T1000 (cell line): ENCODE measurements at regions not wholly inside any gene's neighbourhood (a gene's known extent, or its start where the extent isn't known, plus 50 kb on each side); places are given as distances from the start of the nearest gene placed in this dataset.
"Not testable (repeated sequence)": the region's sequence is repeated elsewhere in the genome, so short reads cannot be mapped to it uniquely, and the experiment has no call there.

Source experiments
- DNase-seq: peaks from one replicate; lab custom pipeline; 2025; ENCODE audit warnings: mixed read lengths; lab: John Stamatoyannopoulos, UW

GRCh38 chr1:29409616-29410015, 173.3 kb downstream of the PTPRU start:
- DNase-seq: no peak

DNA sequence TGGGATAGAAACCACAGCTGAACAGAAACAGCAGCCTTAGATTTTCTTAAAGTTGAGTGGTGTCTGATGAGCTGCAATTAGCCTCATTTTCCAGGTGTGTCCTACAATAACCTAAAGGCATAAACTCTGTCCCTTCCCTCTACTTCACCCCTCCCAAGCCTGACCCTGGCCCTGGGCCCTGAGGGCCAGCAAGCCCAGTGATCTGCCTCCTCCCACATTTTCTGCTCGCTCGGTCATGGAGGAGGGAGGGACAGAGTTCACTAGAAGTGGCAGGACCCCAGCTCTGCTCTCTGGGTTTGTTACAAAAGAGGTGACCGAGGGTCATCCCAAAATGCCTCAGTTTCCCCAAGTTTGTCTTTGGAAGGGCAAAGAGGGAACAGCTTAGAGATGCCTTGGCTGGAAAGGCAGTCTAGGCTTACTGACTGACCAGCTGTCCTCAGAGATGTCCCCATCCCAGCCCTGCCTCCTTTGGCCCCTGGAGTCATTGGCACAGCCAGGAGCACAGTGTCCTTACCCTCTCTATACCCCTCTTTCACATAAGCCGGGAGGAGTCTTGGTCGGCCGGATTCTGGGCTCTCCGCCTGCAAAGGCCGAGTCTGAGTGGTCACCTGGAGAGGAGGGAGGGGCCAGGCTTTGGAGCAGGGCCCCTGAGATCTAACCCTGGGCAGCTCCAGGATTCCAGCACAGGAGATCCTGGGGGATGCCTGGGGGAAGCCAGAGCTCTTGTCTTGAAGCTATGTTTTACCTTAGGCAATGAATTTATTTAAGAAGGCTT, 172.7 kb downstream of the PTPRU start:
- no peak for DNase-seq

DNA sequence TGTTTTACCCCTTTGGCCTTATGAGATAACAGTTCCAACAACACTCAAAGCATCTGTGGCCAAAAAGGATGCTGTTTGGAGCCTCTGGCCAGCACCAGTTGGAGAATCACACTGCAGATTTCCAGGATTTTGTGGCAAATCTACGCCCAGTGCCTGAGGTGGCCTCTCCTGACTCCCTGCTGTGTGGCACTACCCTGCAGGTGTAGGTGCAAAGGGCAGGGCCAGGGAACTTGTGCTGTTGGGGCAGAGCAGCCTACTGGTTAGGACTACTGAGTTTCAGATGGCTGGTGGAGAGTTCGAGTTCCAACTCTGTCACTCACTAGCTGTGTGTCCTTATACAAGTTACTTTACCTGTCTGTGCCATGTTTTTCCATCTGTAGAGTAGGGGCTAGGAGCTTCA, 170.5 kb downstream of the PTPRU start:
- no peak for DNase-seq

GRCh38 chr1:29400203-29400602, 163.9 kb downstream of the PTPRU start:
- DNase-seq: not testable (repeated sequence)

GRCh38 chr1:29399465-29399864, 163.1 kb downstream of the PTPRU start:
- no peak for DNase-seq

DNA sequence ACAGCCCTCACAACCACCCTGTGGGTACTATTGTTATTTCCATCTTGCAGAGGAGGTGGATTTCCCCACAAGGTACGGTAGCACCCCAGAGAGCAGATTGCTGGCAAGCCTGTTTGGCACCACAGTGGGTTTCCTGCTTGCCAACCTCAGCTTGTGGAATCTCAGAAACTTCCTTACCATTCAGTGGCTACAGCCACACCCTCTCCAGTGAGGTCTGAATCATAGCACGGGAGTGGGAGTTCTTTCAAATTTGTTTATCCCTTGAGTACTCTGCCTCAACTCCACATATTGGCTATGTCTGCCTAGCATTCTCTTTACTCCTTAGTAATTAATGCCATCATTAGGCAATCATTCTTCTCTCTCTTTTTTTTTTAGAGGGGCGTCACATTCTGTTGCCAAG, 162.1 kb downstream of the PTPRU start:
- no peak for DNase-seq

DNA sequence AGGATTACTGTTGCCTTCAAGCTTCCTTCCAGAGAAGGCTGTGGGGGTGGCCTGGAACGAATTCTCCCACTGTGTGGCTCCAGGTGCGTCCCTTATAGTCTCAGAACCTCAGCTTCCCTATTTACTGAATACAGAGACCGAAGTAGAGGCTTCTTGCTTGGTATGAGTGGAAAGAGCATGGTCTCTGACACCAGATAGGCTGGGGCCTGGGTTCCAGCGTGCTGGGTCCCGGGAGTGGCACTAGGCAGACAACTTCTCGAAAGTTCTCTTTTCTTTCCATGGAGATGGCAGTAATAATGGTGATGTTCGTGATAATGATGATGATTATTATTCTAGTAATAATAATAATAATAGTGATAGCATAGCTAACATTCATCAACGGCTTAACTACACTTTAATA, 161.7 kb downstream of the PTPRU start:
- DNase-seq: no peak

- DNase-seq: no peak
Observed at GRCh38 chr1:29397256-29397590, 160.9 kb downstream of the PTPRU start.

GRCh38 chr1:29396438-29397255, 160.3 kb downstream of the PTPRU start:
- no peak for DNase-seq

- no peak for DNase-seq
Observed at GRCh38 chr1:29395736-29396437, 159.6 kb downstream of the PTPRU start.

DNA sequence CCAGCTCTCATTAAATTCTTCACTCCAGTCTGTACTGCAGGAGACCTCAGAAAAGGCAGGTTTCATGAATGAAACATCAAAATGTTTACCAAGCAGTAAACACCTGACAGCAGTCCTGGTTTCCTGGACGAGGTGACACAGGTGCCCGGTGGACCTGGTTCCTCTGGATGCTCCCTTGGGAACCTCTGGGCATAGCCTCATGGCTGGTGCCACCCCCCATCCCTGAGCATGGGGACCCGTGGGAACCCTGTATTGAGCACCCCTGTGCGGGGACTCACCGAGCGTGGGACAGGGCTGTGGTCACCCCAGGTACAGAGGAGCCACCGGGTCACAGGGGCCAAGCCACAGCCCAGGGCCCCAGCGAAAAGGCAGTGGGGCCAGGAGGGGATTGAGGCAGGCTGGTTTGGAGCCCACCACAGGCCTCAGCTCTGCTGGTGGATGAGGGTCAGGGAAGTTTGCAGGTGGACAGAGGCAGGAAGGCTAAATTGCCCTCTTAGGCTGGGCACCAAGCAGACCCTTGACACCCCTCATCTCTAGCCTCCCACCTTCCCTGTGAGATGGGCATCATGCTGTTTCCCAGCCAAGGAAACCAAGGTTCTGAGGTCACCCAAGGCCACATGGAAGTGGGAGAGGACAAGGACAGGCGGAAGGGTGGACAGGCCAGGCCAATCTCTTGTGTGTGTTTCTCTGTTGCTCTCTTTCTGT, 158.4 kb downstream of the PTPRU start:
- no peak for DNase-seq

DNA sequence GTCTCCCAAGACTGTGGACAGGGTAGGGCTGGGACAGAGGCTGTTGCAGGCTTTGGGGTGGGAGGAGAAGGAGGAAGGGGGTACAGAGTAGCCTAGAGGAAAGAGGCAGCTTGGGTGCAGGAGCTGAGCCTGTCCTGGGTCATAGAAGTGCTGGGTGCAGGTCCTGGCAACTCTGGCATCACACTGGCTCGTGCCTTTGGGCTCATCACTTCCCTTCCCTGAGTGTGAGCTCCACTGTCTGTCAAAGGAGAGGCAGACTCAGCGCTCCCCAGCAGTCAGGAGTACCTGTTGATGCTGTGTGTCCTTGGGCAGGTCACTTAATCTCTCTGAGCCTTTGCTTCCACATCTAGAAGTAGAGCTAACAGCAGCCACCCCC, 157.1 kb downstream of the PTPRU start:
- no peak for DNase-seq

DNA sequence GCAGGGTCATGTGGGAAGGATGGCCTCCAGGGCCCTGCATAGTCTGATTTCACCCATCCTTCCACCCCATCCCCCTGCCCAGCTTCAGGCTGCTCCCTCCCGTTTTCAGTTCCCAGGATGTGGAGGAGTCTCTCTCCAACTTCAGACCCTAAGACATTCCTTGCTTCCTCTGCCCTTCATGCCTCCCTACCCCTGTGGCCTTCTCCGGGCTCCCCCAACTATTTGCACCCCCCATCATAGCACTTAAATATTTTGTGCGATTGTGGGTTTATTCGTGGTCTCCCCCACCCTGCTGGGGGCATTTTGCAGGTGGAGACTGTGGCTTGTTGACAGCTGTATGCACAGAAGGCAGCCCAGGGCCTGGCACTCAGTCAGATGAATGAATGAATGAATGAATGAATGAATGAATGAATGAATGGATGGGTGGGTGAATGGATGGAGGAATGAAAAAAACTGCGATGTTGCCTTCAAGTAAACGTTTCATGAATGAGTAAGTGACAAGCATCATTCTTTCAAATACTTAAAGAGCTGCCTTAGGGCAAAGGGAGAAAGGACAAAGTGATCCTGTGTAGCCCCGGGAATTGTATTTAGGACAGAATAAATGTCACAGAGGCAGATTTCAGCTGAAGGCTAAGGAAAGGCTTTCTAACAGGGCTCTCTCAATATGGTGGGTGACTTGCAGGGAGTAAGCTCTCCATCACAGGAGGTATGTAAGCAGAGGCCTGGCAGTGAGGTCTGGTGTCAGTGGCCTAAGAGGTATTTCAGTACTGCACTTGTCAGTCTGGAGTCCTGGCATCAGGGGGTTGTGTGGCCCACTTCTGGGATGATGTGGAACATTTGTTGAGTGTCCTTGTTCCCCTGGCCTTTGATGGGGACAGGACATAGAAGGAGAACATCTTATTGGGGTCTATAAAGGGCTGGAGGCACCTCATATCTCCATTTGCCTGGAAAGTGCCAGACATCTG, 156.4 kb downstream of the PTPRU start:
- no peak for DNase-seq

- DNase-seq: no peak
Observed at GRCh38 chr1:29392036-29392435, 155.7 kb downstream of the PTPRU start.

DNA sequence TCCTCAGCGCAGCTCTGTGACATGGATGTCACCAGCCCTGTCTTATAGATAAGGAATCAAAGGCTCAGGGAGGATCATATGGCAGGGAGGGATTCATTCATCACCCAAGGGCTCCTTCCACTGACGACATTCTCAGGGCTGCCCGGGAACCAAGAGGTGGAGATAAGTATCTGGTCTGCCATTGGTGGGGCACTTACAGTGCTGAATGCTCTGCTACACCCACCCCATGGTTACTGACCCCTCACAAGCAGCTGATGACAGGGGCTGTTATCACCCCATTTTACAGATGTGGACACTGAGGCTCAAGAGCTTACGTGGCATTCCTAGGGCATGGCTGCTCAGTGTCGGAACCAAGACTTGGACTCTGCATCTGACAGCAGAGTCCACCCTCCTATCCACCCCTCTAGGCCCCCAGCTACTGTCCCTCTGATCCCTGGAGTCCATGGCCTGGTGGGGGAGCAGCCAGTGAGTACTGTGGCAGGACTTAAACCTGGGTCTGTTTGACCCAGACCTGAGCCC, 155.1 kb downstream of the PTPRU start:
- DNase-seq: no peak

DNA sequence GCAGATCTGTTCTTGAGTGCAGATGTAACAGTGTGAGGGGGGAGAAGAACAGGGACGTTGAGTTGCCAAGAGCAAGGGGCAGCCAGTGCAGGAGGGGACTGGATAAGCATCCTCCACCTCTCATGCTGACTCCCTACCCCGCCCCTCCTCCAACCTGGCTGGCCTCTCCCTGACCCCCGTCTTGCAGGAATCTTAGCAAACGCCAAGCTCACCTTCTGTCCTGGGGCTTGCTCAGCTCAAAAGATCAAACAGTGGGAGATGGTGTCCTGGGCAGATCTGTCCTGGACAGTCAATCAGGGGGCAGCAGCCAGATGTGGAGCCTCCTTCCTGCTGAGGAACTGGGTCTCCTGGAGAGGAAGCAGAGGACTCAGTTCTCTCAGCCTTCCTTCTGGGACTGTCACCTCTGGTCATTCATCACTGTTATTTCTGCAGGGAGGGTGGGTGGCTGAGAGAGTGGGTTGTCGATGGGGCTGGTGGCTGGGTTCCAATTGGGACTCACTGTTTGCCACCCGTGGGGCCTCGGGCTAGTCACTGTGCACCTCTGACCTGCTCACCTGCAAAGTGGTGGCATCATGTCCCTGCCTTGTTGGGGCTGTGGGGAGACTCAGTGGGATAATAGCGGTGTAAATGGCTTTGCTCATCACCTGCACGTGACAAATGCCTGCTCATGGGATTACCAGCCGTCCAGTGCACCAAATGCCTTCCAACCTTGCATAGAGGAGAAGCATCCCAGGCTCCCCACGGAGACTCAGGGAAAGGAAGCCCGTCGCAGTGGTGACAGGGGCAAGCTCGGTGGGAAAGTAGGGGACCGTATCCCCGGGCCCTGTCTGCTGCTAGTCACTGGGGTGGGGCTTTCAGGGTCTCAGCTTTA, 154.4 kb downstream of the PTPRU start:
- DNase-seq: no peak

DNA sequence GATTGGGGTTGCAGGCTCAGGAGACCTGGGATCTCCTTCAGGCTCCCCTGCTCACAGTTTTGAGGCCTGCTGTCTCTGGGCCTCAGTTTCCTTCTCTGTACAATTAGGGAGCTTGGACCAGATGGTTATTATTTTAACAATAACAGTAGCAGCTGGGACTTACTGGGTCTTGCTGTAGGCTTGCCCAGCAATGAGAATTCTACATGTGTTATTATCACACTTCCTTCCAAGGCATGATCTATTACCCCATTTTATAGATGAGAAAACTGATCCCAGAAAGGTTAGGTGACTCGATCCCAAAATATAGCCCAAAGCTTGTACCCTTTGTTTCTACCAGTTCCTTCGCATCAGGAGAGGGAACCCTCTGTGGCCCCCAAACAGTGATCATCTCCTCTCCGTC, 153.8 kb downstream of the PTPRU start:
- DNase-seq: no peak

GRCh38 chr1:29389533-29390041, 153.3 kb downstream of the PTPRU start:
- DNase-seq: no peak

- no peak for DNase-seq
Observed at GRCh38 chr1:29388884-29389283, 152.6 kb downstream of the PTPRU start.

DNA sequence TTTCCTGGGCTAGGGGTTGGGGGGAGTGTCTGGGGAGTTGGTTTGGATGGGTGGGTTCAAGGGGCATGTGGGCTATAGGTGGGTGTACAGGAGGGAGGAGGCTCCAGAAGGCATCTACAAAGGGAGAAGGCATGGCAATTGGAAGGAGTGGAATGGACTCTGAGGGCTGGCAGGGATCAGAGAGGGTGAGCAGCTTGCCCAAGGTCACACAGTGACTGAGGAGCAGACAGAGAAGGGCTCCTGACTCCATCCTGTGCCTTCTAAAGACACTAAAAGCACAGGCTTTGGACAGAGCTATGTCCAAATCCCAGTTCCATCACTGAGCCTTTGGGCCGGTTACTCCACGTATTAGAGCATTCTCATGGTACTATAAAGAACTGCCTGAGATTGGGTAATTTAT, 151.8 kb downstream of the PTPRU start:
- DNase-seq: no peak
